ENCODE measurements at regions not wholly inside any gene's neighbourhood (a gene's known extent, or its start where the extent isn't known, plus 50 kb on each side); places are given as distances from the start of the nearest gene placed in this dataset.
A peak's percentile ranks its signal among the peaks of the same experiment; 100 is the strongest.

DNA sequence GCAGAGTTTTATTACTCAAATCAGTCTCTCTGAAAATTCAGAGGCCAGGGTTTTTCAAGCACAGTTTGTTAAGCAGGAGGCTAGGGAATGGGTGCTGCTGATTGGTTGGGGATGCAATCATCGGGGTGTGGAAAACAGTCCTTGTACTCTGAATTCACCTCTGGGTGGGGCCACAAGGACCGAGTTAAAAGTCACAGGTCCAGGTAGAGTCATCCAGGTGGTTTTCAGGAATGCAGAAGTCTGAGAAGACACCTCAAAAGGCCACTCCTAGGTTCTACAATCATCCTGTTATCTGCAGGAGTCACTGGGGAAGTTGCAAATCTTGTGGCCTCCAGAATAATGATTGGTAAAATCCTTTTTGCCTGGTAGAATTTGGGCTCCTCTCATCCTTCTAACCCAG is 371.2 kb upstream of the SULF2 start:
- H3K27me3 Mint-ChIP-seq (ENCODE audit: insufficient read depth, low read depth), result peaks cover 12% of the 10 kb centered on the region
- DNase-seq (ENCODE audit: low spot score), result no peak
- H3K9me3 Mint-ChIP-seq, result peaks cover 19% of the 10 kb centered on the region
- H2AFZ ChIP-seq (replicated peaks), result no peak overlapping the region
- H3K79me2 ChIP-seq (ENCODE audit: low read depth), result no peaks in the 10 kb centered on the region
- no peak overlapping the region for H3K27ac ChIP-seq
- H3K9me3 ChIP-seq (ENCODE audit: low read depth), result no peaks in the 10 kb centered on the region
- H3K9ac ChIP-seq, result no peak overlapping the region
- H3K36me3 Mint-ChIP-seq, result no peaks in the 10 kb centered on the region
- no peaks in the 10 kb centered on the region for H3F3A ChIP-seq (ENCODE audit: low read depth)
- no peak overlapping the region for H3K4me2 ChIP-seq
- H3K27me3 ChIP-seq, result no peaks in the 10 kb centered on the region
- H3K4me3 ChIP-seq, result no peak overlapping the region
- H3K4me3 Mint-ChIP-seq, result no peak overlapping the region
- H3K36me3 ChIP-seq, result no peaks in the 10 kb centered on the region
- TF ChIP-seq EZH2phosphoT487 (IDR thresholded peaks at IDR 0.05) (no peak), EZH2 (IDR thresholded peaks at IDR 0.05) (no peak)
- TF ChIP-seq, protein P1, sequence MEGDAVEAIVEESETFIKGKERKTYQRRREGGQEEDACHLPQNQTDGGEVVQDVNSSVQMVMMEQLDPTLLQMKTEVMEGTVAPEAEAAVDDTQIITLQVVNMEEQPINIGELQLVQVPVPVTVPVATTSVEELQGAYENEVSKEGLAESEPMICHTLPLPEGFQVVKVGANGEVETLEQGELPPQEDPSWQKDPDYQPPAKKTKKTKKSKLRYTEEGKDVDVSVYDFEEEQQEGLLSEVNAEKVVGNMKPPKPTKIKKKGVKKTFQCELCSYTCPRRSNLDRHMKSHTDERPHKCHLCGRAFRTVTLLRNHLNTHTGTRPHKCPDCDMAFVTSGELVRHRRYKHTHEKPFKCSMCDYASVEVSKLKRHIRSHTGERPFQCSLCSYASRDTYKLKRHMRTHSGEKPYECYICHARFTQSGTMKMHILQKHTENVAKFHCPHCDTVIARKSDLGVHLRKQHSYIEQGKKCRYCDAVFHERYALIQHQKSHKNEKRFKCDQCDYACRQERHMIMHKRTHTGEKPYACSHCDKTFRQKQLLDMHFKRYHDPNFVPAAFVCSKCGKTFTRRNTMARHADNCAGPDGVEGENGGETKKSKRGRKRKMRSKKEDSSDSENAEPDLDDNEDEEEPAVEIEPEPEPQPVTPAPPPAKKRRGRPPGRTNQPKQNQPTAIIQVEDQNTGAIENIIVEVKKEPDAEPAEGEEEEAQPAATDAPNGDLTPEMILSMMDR (IDR thresholded peaks at IDR 0.05), result no peak
- H4K20me1 ChIP-seq (ENCODE audit: low read depth), result no peaks in the 10 kb centered on the region
- peaks cover 30% of the 10 kb centered on the region for H3K4me1 Mint-ChIP-seq
- H3K27ac Mint-ChIP-seq, result no peak overlapping the region
- H3K4me1 ChIP-seq, result peaks cover 9% of the 10 kb centered on the region

DNA sequence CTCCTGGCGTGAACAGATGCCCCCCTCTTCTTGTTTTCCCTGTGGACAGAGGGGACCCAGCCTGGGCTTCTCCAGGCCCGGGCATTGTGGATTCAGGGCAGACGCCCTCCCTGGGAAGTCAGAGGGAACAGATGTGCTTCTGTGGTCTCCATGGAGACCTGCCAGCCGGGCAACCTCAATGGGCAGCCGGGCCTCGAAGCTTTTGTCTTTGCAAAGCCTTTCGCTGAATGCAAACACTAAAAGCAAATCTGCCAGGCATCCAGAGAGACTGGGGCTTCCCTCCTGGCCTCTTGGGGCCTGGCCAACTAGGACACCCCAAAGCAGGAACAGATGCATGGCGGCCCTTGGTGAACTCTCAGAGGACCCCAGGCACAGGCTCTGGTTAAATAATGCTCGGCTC is 370.0 kb upstream of the SULF2 start:
- no peak overlapping the region for H3K9ac ChIP-seq
- no peaks in the 10 kb centered on the region for H3K79me2 ChIP-seq (ENCODE audit: low read depth)
- H3F3A ChIP-seq (ENCODE audit: low read depth), result peaks cover 1% of the 10 kb centered on the region
- DNase-seq (ENCODE audit: low spot score), result no peak
- peaks cover 36% of the 10 kb centered on the region for H3K4me1 Mint-ChIP-seq
- H3K4me3 Mint-ChIP-seq, result no peak overlapping the region
- peaks cover 19% of the 10 kb centered on the region for H3K9me3 Mint-ChIP-seq
- no peak overlapping the region for H3K4me3 ChIP-seq
- H3K27me3 ChIP-seq, result no peaks in the 10 kb centered on the region
- H3K36me3 Mint-ChIP-seq, result no peaks in the 10 kb centered on the region
- H3K36me3 ChIP-seq, result no peaks in the 10 kb centered on the region
- TF ChIP-seq EZH2phosphoT487 (IDR thresholded peaks at IDR 0.05) (no peak), EZH2 (IDR thresholded peaks at IDR 0.05) (no peak)
- TF ChIP-seq, protein P1 (IDR thresholded peaks at IDR 0.05), result no peak
- H3K4me2 ChIP-seq, result no peak overlapping the region
- no peak overlapping the region for H2AFZ ChIP-seq (replicated peaks)
- H3K27ac Mint-ChIP-seq, result no peak overlapping the region
- H3K27ac ChIP-seq, result no peak overlapping the region
- peaks cover 16% of the 10 kb centered on the region for H3K4me1 ChIP-seq
- H3K9me3 ChIP-seq (ENCODE audit: low read depth), result no peaks in the 10 kb centered on the region
- peaks cover 12% of the 10 kb centered on the region for H3K27me3 Mint-ChIP-seq (ENCODE audit: insufficient read depth, low read depth)
- no peaks in the 10 kb centered on the region for H4K20me1 ChIP-seq (ENCODE audit: low read depth)

DNA sequence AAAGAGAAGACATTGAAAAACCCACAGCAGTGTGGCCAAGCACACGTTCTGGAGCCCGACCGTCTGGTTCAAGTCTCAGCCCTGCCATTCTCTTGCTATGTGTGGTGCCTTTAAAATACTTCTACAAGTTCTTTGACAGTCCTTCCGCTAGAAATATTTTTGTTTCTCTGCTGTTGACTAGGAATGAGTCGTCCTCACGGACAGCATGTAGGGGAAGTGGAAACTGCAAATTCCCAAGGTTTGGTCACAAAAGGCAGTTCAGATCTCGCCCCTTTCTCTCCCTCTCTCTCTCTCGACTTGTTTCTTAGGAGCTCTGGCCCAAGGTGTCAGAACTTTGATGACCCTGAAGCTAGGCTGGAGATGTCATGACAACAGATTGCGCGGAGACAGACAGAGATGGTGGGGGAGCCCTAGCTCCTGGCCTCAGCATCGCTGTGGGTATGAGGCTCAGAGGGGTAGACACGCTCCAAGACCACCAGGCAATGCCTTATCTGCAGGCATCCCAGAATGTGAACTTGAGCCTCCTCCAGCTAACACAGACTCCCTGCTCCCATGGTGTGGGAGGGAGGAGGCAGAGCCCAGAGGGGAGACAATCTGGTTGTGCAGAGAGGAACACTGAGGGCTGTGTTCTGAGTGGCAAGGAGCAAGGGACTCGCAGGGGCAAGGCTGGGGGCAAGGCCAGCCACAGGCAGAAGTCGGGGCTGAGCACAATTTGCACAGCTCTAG is 368.9 kb upstream of the SULF2 start:
- Histone ChIP-seq H3K9me3 (ENCODE audit: low read depth) (no peaks in the 10 kb centered on the region), H3K79me2 (ENCODE audit: low read depth) (no peaks in the 10 kb centered on the region), H3K36me3 (no peaks in the 10 kb centered on the region), H4K20me1 (ENCODE audit: low read depth) (no peaks in the 10 kb centered on the region), H3K4me2 (no peak overlapping the region), H3K4me3 (no peak overlapping the region), H2AFZ (replicated peaks) (no peak overlapping the region), H3F3A (ENCODE audit: low read depth) (peaks cover 6% of the 10 kb centered on the region), H3K4me1 (peaks cover 23% of the 10 kb centered on the region), H3K27ac (no peak overlapping the region), H3K9ac (no peak overlapping the region), H3K27me3 (no peaks in the 10 kb centered on the region)
- no peaks in the 10 kb centered on the region for H3K36me3 Mint-ChIP-seq
- H3K9me3 Mint-ChIP-seq, result peaks cover 19% of the 10 kb centered on the region
- H3K4me1 Mint-ChIP-seq, result peaks cover 42% of the 10 kb centered on the region
- TF ChIP-seq EZH2 (IDR thresholded peaks at IDR 0.05), result no peak
- H3K27me3 Mint-ChIP-seq (ENCODE audit: insufficient read depth, low read depth), result peaks cover 10% of the 10 kb centered on the region
- H3K27ac Mint-ChIP-seq, result peak overlapping the region; percentile 87
- no peak overlapping the region for H3K4me3 Mint-ChIP-seq
- no peak for DNase-seq (ENCODE audit: low spot score)

DNA sequence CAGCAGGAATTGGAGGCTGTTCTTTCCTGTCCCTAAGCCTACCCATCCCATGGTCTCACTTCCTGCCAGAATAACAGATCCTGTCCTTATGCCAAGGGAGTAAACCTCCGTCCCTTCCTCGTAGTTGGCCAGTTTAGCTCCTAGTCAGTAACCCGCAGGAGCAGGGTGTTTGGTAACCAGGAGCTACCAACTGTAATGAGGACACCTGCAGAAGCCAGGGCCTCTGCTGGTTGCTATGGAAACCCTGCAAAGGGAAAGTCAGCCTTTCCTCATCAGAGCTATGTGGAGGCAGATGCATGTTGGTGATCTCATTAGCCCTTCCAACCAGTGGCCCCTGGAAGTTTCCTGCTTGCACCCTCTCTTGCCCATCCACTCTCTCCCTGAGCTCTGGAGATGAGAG is 368.2 kb upstream of the SULF2 start:
- TF ChIP-seq EZH2 (IDR thresholded peaks at IDR 0.05) (no peak), EZH2phosphoT487 (IDR thresholded peaks at IDR 0.05) (no peak)
- TF ChIP-seq, protein P1 (IDR thresholded peaks at IDR 0.05), result no peak

More for the DNA sequence above, 368.2 kb upstream of the SULF2 start:
- Histone ChIP-seq H3K27ac (no peak overlapping the region), H3K27me3 (no peaks in the 10 kb centered on the region), H3K9ac (no peak overlapping the region), H3K9me3 (ENCODE audit: low read depth) (no peaks in the 10 kb centered on the region), H3K36me3 (no peaks in the 10 kb centered on the region), H3K4me2 (no peak overlapping the region), H3K4me3 (no peak overlapping the region), H3K79me2 (ENCODE audit: low read depth) (no peaks in the 10 kb centered on the region), H3K4me1 (peaks cover 23% of the 10 kb centered on the region), H2AFZ (replicated peaks) (no peak overlapping the region), H4K20me1 (ENCODE audit: low read depth) (no peaks in the 10 kb centered on the region), H3F3A (ENCODE audit: low read depth) (peaks cover 6% of the 10 kb centered on the region)
- Mint-ChIP-seq H3K27ac (peak overlapping the region; percentile 87), H3K4me1 (peaks cover 45% of the 10 kb centered on the region), H3K27me3 (ENCODE audit: insufficient read depth, low read depth) (peaks cover 10% of the 10 kb centered on the region), H3K4me3 (no peak overlapping the region), H3K36me3 (no peaks in the 10 kb centered on the region), H3K9me3 (peaks cover 19% of the 10 kb centered on the region)
- DNase-seq (ENCODE audit: low spot score), result peak; percentile 68
